CD4-positive, alpha-beta memory T cell (primary cell): ENCODE measurements at regions not wholly inside any gene's neighbourhood (a gene's known extent, or its start where the extent isn't known, plus 50 kb on each side); places are given as distances from the start of the nearest gene placed in this dataset.

Experiments
- CTCF ChIA-PET: fragments of 350-600 bp; sonication (Branson Sonifier 250); formaldehyde crosslinking; loops from one replicate; lab custom pipeline; 2021; ENCODE audit warnings: inconsistent platforms; ENCODE audit not compliant: partially characterized antibody; lab: Charles Lee
- POLR2A ChIA-PET: fragments of 350-600 bp; sonication (Branson Sonifier 250); formaldehyde crosslinking; loops from one replicate; lab custom pipeline; 2021; ENCODE audit not compliant: partially characterized antibody; lab: Charles Lee
- DNase-seq, 5 donors: peaks; one replicate each; pipeline versions ENCODE4 v3.0.0 to v3.0.0-alpha.2; 2020 to 2022; ENCODE audit warnings: mixed read lengths in 1 of 5
- H3K27ac ChIP-seq: one replicate; pipeline ENCODE4 v1.7.0; 2013; ENCODE audit warnings: low read depth, low read length
- H3K27me3 ChIP-seq: 2 replicates; pipeline ENCODE4 v1.7.0; 2013; ENCODE audit warnings: mild to moderate bottlenecking, low read length, moderate library complexity; ENCODE audit not compliant: insufficient read depth
- H3K36me3 ChIP-seq: 2 replicates; pipeline ENCODE4 v1.7.0; 2013; ENCODE audit warnings: mild to moderate bottlenecking, low read length, moderate library complexity; ENCODE audit not compliant: insufficient read depth
- H3K4me1 ChIP-seq: 2 replicates; pipeline ENCODE4 v1.7.0; 2013; ENCODE audit warnings: mild to moderate bottlenecking, low read length, moderate library complexity; ENCODE audit not compliant: insufficient read depth
- H3K4me3 ChIP-seq, 2 donors: one replicate each; pipeline ENCODE4 v1.7.0; 2013; ENCODE audit warnings: low read length in 2 of 2, mild to moderate bottlenecking in 1 of 2
- H3K9me3 ChIP-seq, 2 donors: one replicate each; pipeline ENCODE4 v1.7.0; 2013; ENCODE audit warnings: low read length in 2 of 2, control low read depth in 1 of 2; ENCODE audit not compliant: control insufficient read depth in 1 of 2
- H3K27ac Mint-ChIP-seq, 7 donors: one replicate each; pipeline ENCODE4 v1.8.0; 2020 to 2021; ENCODE audit warnings: mixed read lengths in 7 of 7, mild to moderate bottlenecking in 6 of 7, inconsistent platforms in 3 of 7, moderate library complexity in 3 of 7
- H3K27me3 Mint-ChIP-seq, 2 donors: one replicate each; pipeline ENCODE4 v1.8.0; 2020 to 2021; ENCODE audit warnings: mixed read lengths in 2 of 2
- H3K36me3 Mint-ChIP-seq, 2 donors: one replicate each; pipeline ENCODE4 v1.8.0; 2020 to 2021; ENCODE audit warnings: mixed read lengths in 2 of 2, inconsistent platforms in 1 of 2, mild to moderate bottlenecking in 1 of 2
- H3K4me1 Mint-ChIP-seq, 4 donors: one replicate each; pipeline ENCODE4 v1.8.0; 2020 to 2021; ENCODE audit warnings: mixed read lengths in 4 of 4, mild to moderate bottlenecking in 1 of 4
- H3K4me3 Mint-ChIP-seq, 8 donors: one replicate each; pipeline ENCODE4 v1.8.0; 2020 to 2021; ENCODE audit warnings: mixed read lengths in 8 of 8, mild to moderate bottlenecking in 7 of 8, moderate library complexity in 6 of 8, inconsistent platforms in 3 of 8
- H3K9me3 Mint-ChIP-seq, 8 donors: one replicate each; pipeline ENCODE4 v1.8.0; 2020 to 2021; ENCODE audit warnings: mixed read lengths in 8 of 8, mild to moderate bottlenecking in 5 of 8, inconsistent platforms in 3 of 8, moderate library complexity in 1 of 8
- intact Hi-C: fragments of 100-400 bp; cut with micrococcal nuclease; formaldehyde crosslinking; loops from one replicate; pipeline ENCODE4 v1.15.1; 2023

- H3K9me3 Mint-ChIP-seq = peaks cover 0 to 7% (median 5%) of the 10 kb centered on the region in 8 donors
- POLR2A ChIA-PET = no interaction called here
- peaks cover 0 to 4% (median 0%) of the 10 kb centered on the region in 4 donors for H3K4me1 Mint-ChIP-seq
- Histone ChIP-seq H3K4me3 (no peak overlapping the region), H3K9me3 (no peaks in the 10 kb centered on the region), H3K27ac (no peak overlapping the region), H3K36me3 (no peaks in the 10 kb centered on the region), H3K4me1 (no peaks in the 10 kb centered on the region), H3K27me3 (peaks cover 4% of the 10 kb centered on the region)
- intact Hi-C loops = no loop called here
- peaks cover 1 to 14% of the 10 kb centered on the region in 2 donors for H3K27me3 Mint-ChIP-seq
- no peak overlapping the region for H3K27ac Mint-ChIP-seq
- CTCF ChIA-PET = no interaction called here
- H3K4me3 Mint-ChIP-seq = no peak overlapping the region
- no peaks in the 10 kb centered on the region for H3K36me3 Mint-ChIP-seq
- no peak for DNase-seq
Observed at GRCh38 chr16:54437921-54438320, 151.3 kb upstream of the IRX3 start.

DNA sequence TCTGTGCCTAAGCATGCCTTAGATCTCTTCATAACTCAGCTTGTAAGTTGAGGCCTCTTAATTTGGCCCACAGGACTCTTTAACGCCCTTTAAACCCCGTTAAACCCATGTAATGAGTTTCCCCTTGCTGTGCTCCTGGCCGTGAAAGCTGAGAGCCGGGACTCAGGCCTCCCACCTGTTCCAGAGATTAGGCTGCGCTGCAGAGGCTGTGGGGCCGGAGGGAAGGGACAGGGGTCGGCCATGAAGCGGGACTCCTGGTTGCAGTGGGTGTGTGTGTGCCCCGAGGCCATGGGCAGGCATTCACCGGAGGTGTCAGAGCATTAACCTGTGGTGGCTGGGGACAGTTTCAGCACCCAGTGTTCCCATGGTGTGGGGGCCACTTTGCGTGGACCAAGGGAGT is 150.8 kb upstream of the IRX3 start:
- no peak for DNase-seq
- no peak overlapping the region for H3K4me3 ChIP-seq
- peaks cover 1 to 13% of the 10 kb centered on the region in 2 donors for H3K27me3 Mint-ChIP-seq
- intact Hi-C loops = no loop called here
- POLR2A ChIA-PET = no interaction called here
- H3K4me1 Mint-ChIP-seq = peaks cover 0 to 4% (median 0%) of the 10 kb centered on the region in 4 donors
- no peaks in the 10 kb centered on the region for H3K9me3 ChIP-seq
- H3K36me3 ChIP-seq = no peaks in the 10 kb centered on the region
- no peaks in the 10 kb centered on the region for H3K36me3 Mint-ChIP-seq
- H3K27ac ChIP-seq = no peak overlapping the region
- H3K27ac Mint-ChIP-seq = no peak overlapping the region
- peaks cover 0 to 11% (median 5%) of the 10 kb centered on the region in 8 donors for H3K9me3 Mint-ChIP-seq
- no peaks in the 10 kb centered on the region for H3K4me1 ChIP-seq
- no peak overlapping the region for H3K4me3 Mint-ChIP-seq
- CTCF ChIA-PET = no interaction called here
- H3K27me3 ChIP-seq = peaks cover 4% of the 10 kb centered on the region

- peaks cover 0 to 6% (median under 1%) of the 10 kb centered on the region in 4 donors for H3K4me1 Mint-ChIP-seq
- Histone ChIP-seq H3K36me3 (no peaks in the 10 kb centered on the region), H3K27me3 (peaks cover 4% of the 10 kb centered on the region), H3K27ac (no peak overlapping the region), H3K4me3 (no peak overlapping the region), H3K9me3 (no peaks in the 10 kb centered on the region), H3K4me1 (no peaks in the 10 kb centered on the region)
- H3K36me3 Mint-ChIP-seq = no peaks in the 10 kb centered on the region
- intact Hi-C loops = no loop called here
- H3K4me3 Mint-ChIP-seq = no peak overlapping the region
- no peak overlapping the region for H3K27ac Mint-ChIP-seq
- CTCF ChIA-PET = no interaction called here
- peaks cover 3 to 13% of the 10 kb centered on the region in 2 donors for H3K27me3 Mint-ChIP-seq
- DNase-seq = no peak
- peaks cover 0 to 11% (median 5%) of the 10 kb centered on the region in 8 donors for H3K9me3 Mint-ChIP-seq
- POLR2A ChIA-PET = no interaction called here
Observed at GRCh38 chr16:54436346-54436745, 149.8 kb upstream of the IRX3 start.

- Histone ChIP-seq H3K36me3 (no peaks in the 10 kb centered on the region), H3K4me1 (no peaks in the 10 kb centered on the region), H3K27ac (no peak overlapping the region), H3K4me3 (no peak overlapping the region), H3K9me3 (no peaks in the 10 kb centered on the region), H3K27me3 (peaks cover 10% of the 10 kb centered on the region)
- Mint-ChIP-seq H3K27ac (no peak overlapping the region), H3K9me3 (peaks cover 0 to 15% (median 7%) of the 10 kb centered on the region in 8 donors), H3K27me3 (peaks cover 14 to 21% of the 10 kb centered on the region in 2 donors), H3K4me1 (peaks cover 0 to 14% (median 3%) of the 10 kb centered on the region in 4 donors), H3K36me3 (peaks cover 0 to 2% of the 10 kb centered on the region in 2 donors), H3K4me3 (no peak overlapping the region)
- POLR2A ChIA-PET = no interaction called here
- CTCF ChIA-PET = no interaction called here
- intact Hi-C loops = no loop called here
- no peak for DNase-seq
Observed at GRCh38 chr16:54434859-54435258, 148.3 kb upstream of the IRX3 start.

- POLR2A ChIA-PET = no interaction called here
- DNase-seq = no peak
- peaks cover 22 to 25% of the 10 kb centered on the region in 2 donors for H3K27me3 Mint-ChIP-seq
Observed at GRCh38 chr16:54432897-54433229, 146.3 kb upstream of the IRX3 start.

DNA sequence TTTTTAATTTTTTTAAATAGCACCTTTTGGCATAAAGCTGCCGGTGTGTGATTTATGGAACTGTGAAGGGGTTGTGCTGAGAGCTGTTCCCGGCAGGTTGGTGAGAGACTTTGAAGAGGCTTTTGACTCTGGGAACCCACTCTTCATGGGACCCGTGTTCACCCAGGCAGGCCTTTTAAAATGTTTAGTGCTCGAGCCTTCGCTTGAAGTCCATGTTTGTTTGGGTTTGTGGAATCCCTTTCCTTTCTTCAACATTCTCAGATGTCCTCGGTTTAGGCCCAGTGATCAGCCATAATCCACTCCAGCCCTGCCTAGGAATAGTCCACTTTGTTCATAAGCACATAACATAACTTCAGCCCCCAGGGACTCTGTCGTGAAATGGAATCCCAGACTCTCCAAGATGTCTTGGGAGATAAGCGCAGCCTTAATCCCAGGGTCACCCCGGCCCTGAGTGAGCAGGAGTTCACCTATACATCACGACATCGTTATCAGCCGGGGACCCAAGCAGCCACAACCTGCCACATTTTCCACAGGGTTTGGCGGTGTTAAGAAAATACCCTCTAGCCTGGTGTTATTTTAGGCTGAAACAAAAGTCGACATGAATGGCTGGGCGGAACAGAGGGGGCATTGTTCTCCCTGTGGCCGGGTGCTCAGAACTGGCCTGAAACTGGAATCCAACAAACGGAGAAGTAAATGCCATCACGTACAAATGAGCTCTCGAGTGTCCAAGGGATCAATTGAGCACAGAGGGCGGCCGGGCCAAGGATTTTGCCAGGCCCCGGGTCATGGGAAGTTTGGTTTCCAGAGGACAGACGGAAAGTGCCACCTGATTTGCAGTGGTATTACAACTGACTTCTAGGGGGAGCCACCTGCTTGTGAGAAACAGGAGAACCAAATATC is 145.7 kb upstream of the IRX3 start:
- Mint-ChIP-seq H3K4me1 (peaks cover 0 to 10% (median 3%) of the 10 kb centered on the region in 4 donors), H3K27me3 (peaks cover 22 to 25% of the 10 kb centered on the region in 2 donors), H3K9me3 (peaks cover 0 to 23% (median 10%) of the 10 kb centered on the region in 8 donors), H3K27ac (no peak overlapping the region), H3K4me3 (no peak overlapping the region), H3K36me3 (peaks cover 0 to 2% of the 10 kb centered on the region in 2 donors)
- CTCF ChIA-PET = no interaction called here
- Histone ChIP-seq H3K36me3 (no peaks in the 10 kb centered on the region), H3K4me3 (no peak overlapping the region), H3K9me3 (no peaks in the 10 kb centered on the region), H3K27ac (no peak overlapping the region), H3K4me1 (no peaks in the 10 kb centered on the region), H3K27me3 (peaks cover 10% of the 10 kb centered on the region)
- intact Hi-C loops = no loop called here
- DNase-seq = no peak
- POLR2A ChIA-PET = no interaction called here

More at GRCh38 chr16:54432897-54433229, 146.3 kb upstream of the IRX3 start:
- no peak overlapping the region for H3K4me3 ChIP-seq
- Mint-ChIP-seq H3K4me3 (no peak overlapping the region), H3K4me1 (peaks cover 0 to 10% (median 3%) of the 10 kb centered on the region in 4 donors), H3K27ac (no peak overlapping the region), H3K36me3 (peaks cover 0 to 2% of the 10 kb centered on the region in 2 donors), H3K9me3 (peaks cover 0 to 23% (median 10%) of the 10 kb centered on the region in 8 donors)
- H3K36me3 ChIP-seq = no peaks in the 10 kb centered on the region
- H3K27me3 ChIP-seq = peaks cover 10% of the 10 kb centered on the region
- H3K27ac ChIP-seq = no peak overlapping the region
- intact Hi-C loops = no loop called here
- no peaks in the 10 kb centered on the region for H3K4me1 ChIP-seq
- H3K9me3 ChIP-seq = no peaks in the 10 kb centered on the region
- CTCF ChIA-PET = no interaction called here

- Histone ChIP-seq H3K36me3 (no peaks in the 10 kb centered on the region), H3K4me1 (no peaks in the 10 kb centered on the region), H3K9me3 (no peaks in the 10 kb centered on the region), H3K27ac (no peak overlapping the region), H3K27me3 (peaks cover 10% of the 10 kb centered on the region), H3K4me3 (no peak overlapping the region)
- Mint-ChIP-seq H3K27ac (no peak overlapping the region), H3K27me3 (peaks cover 22 to 26% of the 10 kb centered on the region in 2 donors), H3K4me1 (peaks cover 0 to 10% (median 3%) of the 10 kb centered on the region in 4 donors), H3K9me3 (peaks cover 0 to 20% (median 9%) of the 10 kb centered on the region in 8 donors), H3K4me3 (peak overlapping the region in 3 of 8 donors; percentile 26 to 30 (median 27)), H3K36me3 (peaks cover 0 to 2% of the 10 kb centered on the region in 2 donors)
- no peak for DNase-seq
- ChIA-PET CTCF (no interaction called here), POLR2A (no interaction called here)
- intact Hi-C loops = no loop called here
Observed at GRCh38 chr16:54431041-54431996, 144.7 kb upstream of the IRX3 start.
